Fibroblast of lung (primary cell): ENCODE measurements at regions not wholly inside any gene's neighbourhood (a gene's known extent, or its start where the extent isn't known, plus 50 kb on each side); places are given as distances from the start of the nearest gene placed in this dataset.

Source experiments
- DNase-seq, 2 donors: peaks; one replicate each; pipeline versions ENCODE4 v3.0.0 to v3.0.0-alpha.2; 2010; ENCODE audit warnings: low read depth in 2 of 2
- H2AFZ ChIP-seq: 2 replicates; pipeline ENCODE4 v1.5.1; 2012; ENCODE audit warnings: low read length, control low read depth, inconsistent platforms
- H3K27ac ChIP-seq: 2 replicates; pipeline ENCODE4 v1.5.1; 2011; ENCODE audit warnings: low read length, control low read depth; ENCODE audit not compliant: insufficient read depth
- H3K27me3 ChIP-seq: 2 replicates; pipeline ENCODE4 v1.5.1; 2011; ENCODE audit warnings: mild to moderate bottlenecking, low read length; ENCODE audit not compliant: control insufficient read depth, insufficient read depth
- H3K36me3 ChIP-seq: 2 replicates; pipeline ENCODE4 v1.5.1; 2011; ENCODE audit warnings: low read length; ENCODE audit not compliant: control insufficient read depth, insufficient read depth
- H3K4me1 ChIP-seq: 2 replicates; pipeline ENCODE4 v1.5.1; 2011; ENCODE audit warnings: low read length; ENCODE audit not compliant: control insufficient read depth, insufficient read depth; ENCODE audit errors: extremely low read depth
- H3K4me2 ChIP-seq: 2 replicates; pipeline ENCODE4 v1.5.1; 2011; ENCODE audit warnings: low read length, control low read depth; ENCODE audit not compliant: insufficient read depth; ENCODE audit errors: extremely low read depth
- H3K4me3 ChIP-seq, 4 experiments: fragments of 200-600 bp in 1 of 4; sonication (generic) in 1 of 4; replicated peaks in 1 of 4; 2 replicates each; pipeline ENCODE4 v1.5.1; 2011 to 2016; ENCODE audit warnings: low read length in 4 of 4, low read depth in 3 of 4, mild to moderate bottlenecking in 3 of 4, control low read depth in 2 of 4, inconsistent platforms in 1 of 4, mixed read lengths in 1 of 4; ENCODE audit not compliant: insufficient read depth in 1 of 4; ENCODE audit errors: control extremely low read depth in 1 of 4
- H3K79me2 ChIP-seq: 2 replicates; pipeline ENCODE4 v1.5.1; 2012; ENCODE audit warnings: mild to moderate bottlenecking, low read length, inconsistent platforms; ENCODE audit not compliant: control insufficient read depth, insufficient read depth
- H3K9ac ChIP-seq: 2 replicates; pipeline ENCODE4 v1.5.1; 2011; ENCODE audit warnings: mild to moderate bottlenecking, low read length, control low read depth; ENCODE audit not compliant: insufficient read depth
- H3K9me3 ChIP-seq: 2 replicates; pipeline ENCODE4 v1.5.1; 2012; ENCODE audit warnings: low read depth, low read length; ENCODE audit not compliant: control insufficient read depth, insufficient read depth
- H4K20me1 ChIP-seq: 2 replicates; pipeline ENCODE4 v1.5.1; 2011; ENCODE audit warnings: low read length; ENCODE audit not compliant: control insufficient read depth, insufficient read depth; ENCODE audit errors: extremely low read depth
- CTCF ChIP-seq, 2 donors: IDR thresholded peaks in 1 of 2; conservative IDR thresholded peaks in 1 of 2; 1 replicate in 1 of 2; 2 replicates in 1 of 2; pipeline ENCODE4 v1.5.1; 2011 to 2012; ENCODE audit warnings: low read length in 2 of 2, control low read depth in 1 of 2, inconsistent platforms in 1 of 2, low read depth in 1 of 2, mild to moderate bottlenecking in 1 of 2
- EZH2 ChIP-seq: IDR thresholded peaks from 2 replicates; pipeline ENCODE4 v1.5.1; 2012; ENCODE audit warnings: low read length, control low read depth, mild to moderate bottlenecking; ENCODE audit errors: missing control alignments

- Histone ChIP-seq H3K79me2 (no peaks in the 10 kb centered on the region), H3K9me3 (no peaks in the 10 kb centered on the region), H3K27me3 (no peaks in the 10 kb centered on the region), H3K36me3 (no peaks in the 10 kb centered on the region), H4K20me1 (no peaks in the 10 kb centered on the region), H3K4me1 (no peaks in the 10 kb centered on the region), H2AFZ (no peak overlapping the region), H3K4me2 (no peak overlapping the region), H3K27ac (no peak overlapping the region), H3K4me3 (no peak overlapping the region), H3K9ac (no peak overlapping the region)
- DNase-seq, result no peak
- TF ChIP-seq EZH2 (no peak), CTCF (conservative IDR thresholded peaks at IDR 0.05 in 1 of 2, IDR thresholded peaks at IDR 0.05 in 1 of 2; ENCODE audit: low read depth in 1 of 2, low read length in 2 of 2) (no peak)
Measured at GRCh38 chr10:65708057-65708456, 1217.8 kb upstream of the LRRTM3 start.

DNA sequence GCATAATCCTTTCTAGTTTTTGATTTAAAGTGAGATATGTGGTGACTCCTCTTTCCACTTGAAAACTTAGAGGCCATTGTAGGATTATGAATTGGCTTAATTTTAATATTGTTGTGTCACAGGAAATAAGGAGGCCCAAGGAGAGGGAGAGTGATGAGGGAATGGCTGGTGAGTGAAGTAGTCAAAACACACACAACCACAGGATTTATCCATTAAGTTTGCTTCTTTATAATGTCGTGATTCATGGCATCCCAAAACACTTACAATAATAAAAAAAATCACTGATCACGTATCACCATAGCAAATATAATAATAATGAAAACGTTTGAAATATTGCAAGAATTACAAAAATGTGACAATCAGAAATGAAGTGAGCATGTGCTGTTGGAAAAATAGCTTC, 1215.5 kb upstream of the LRRTM3 start:
- H3K36me3 ChIP-seq, result no peaks in the 10 kb centered on the region
- H3K79me2 ChIP-seq, result no peaks in the 10 kb centered on the region
- no peak for TF ChIP-seq CTCF (conservative IDR thresholded peaks at IDR 0.05 in 1 of 2, IDR thresholded peaks at IDR 0.05 in 1 of 2; ENCODE audit: low read depth in 1 of 2, low read length in 2 of 2)
- TF ChIP-seq EZH2, result no peak
- no peaks in the 10 kb centered on the region for H4K20me1 ChIP-seq
- H3K27me3 ChIP-seq, result no peaks in the 10 kb centered on the region
- no peaks in the 10 kb centered on the region for H3K4me1 ChIP-seq
- H2AFZ ChIP-seq, result no peak overlapping the region
- H3K4me3 ChIP-seq, result no peak overlapping the region
- H3K27ac ChIP-seq, result no peak overlapping the region
- H3K9ac ChIP-seq, result no peak overlapping the region
- H3K4me2 ChIP-seq, result no peak overlapping the region
- H3K9me3 ChIP-seq, result no peaks in the 10 kb centered on the region
- peak in 1 of 2 donors; percentile 4 for DNase-seq

GRCh38 chr10:65719790-65720189, 1206.0 kb upstream of the LRRTM3 start:
- Histone ChIP-seq H3K4me3 (no peak overlapping the region), H2AFZ (no peak overlapping the region), H3K4me2 (no peak overlapping the region), H3K9ac (no peak overlapping the region), H3K27me3 (no peaks in the 10 kb centered on the region), H3K27ac (no peak overlapping the region), H3K4me1 (no peaks in the 10 kb centered on the region), H3K36me3 (no peaks in the 10 kb centered on the region), H4K20me1 (no peaks in the 10 kb centered on the region), H3K9me3 (no peaks in the 10 kb centered on the region), H3K79me2 (no peaks in the 10 kb centered on the region)
- TF ChIP-seq EZH2 (no peak), CTCF (conservative IDR thresholded peaks at IDR 0.05 in 1 of 2, IDR thresholded peaks at IDR 0.05 in 1 of 2; ENCODE audit: low read depth in 1 of 2, low read length in 2 of 2) (no peak)
- peak in 1 of 2 donors; percentile 47 for DNase-seq
